K562 (cell line): ENCODE measurements at regions not wholly inside any gene's neighbourhood (a gene's known extent, or its start where the extent isn't known, plus 50 kb on each side); places are given as distances from the start of the nearest gene placed in this dataset.

ENCODE experiments used
- ATAC-seq: fragments of 200-7000 bp; cut with Tn5 transposase; 3 replicates; pipeline ENCODE4 v1.9.1; 2020; ENCODE audit warnings: moderate library complexity
- BruUV-seq: library from RNA; stranded (reverse); fragments of 400-500 nt; replicated peaks from 2 replicates; lab custom pipeline; 2021; lab: Mats Ljungman, UMichigan
- CTCF ChIA-PET: fragments of 300-600 bp; formaldehyde crosslinking; extraction: SDS; loops from one replicate; lab custom pipeline; 2021; ENCODE audit warnings: low intra/inter-chr PET ratio; lab: Yijun Ruan, JAX
- POLR2A ChIA-PET: fragments of 300-600, 350-650 bp; sonication (Branson Sonifier 250); formaldehyde crosslinking; extraction: SDS; loops from one replicate; lab custom pipeline; 2021; ENCODE audit warnings: antibody characterized with exemption, inconsistent platforms; lab: Yijun Ruan, JAX
- DNase-seq, 4 experiments: peaks; one replicate each; pipeline versions ENCODE4 v3.0.0 to v3.0.0-alpha.2; 2011 to 2018; ENCODE audit warnings: low spot score in 3 of 4, mixed read lengths in 3 of 4; ENCODE audit errors: extremely low read depth in 1 of 4
- FAIRE-seq: peaks from 2 replicates; lab custom pipeline; 2011; peaks lifted over from hg19 to GRCh38; lab: Jason Lieb, UNC
- H2AFZ ChIP-seq: 2 replicates; pipeline ENCODE4 v1.6.0; 2011; ENCODE audit warnings: low read depth, low read length, control low read depth, inconsistent platforms
- H3K27ac ChIP-seq: fragments of 200-600 bp; 3 replicates; pipeline ENCODE4 v1.8.0; 2011; ENCODE audit warnings: low read depth, mild to moderate bottlenecking, control low read depth, inconsistent platforms, low read length, moderate library complexity, mixed read lengths; ENCODE audit errors: extremely low read depth
- H3K27me3 ChIP-seq, 2 experiments: fragments of 300-600 bp in 1 of 2; 2 replicates in 1 of 2; 3 replicates in 1 of 2; pipeline versions ENCODE4 v1.6.0 to v1.8.0; 2011; ENCODE audit warnings: inconsistent platforms in 2 of 2, low read length in 2 of 2, mild to moderate bottlenecking in 1 of 2, mixed read lengths in 1 of 2, moderate library complexity in 1 of 2; ENCODE audit not compliant: control insufficient read depth in 2 of 2, insufficient read depth in 2 of 2
- H3K36me3 ChIP-seq: fragments of 300-600 bp; 3 replicates; pipeline ENCODE4 v1.8.0; 2011; ENCODE audit warnings: mild to moderate bottlenecking, low read length, inconsistent platforms; ENCODE audit not compliant: control insufficient read depth, insufficient read depth
- H3K4me1 ChIP-seq, 2 experiments: fragments of 200-600 bp in 1 of 2; replicated peaks in 1 of 2; 2 replicates in 1 of 2; 3 replicates in 1 of 2; pipeline versions ENCODE4 v1.5.1 to v1.8.0; 2011; ENCODE audit warnings: inconsistent platforms in 2 of 2, low read length in 2 of 2, mild to moderate bottlenecking in 1 of 2, mixed read lengths in 1 of 2, moderate library complexity in 1 of 2; ENCODE audit not compliant: control insufficient read depth in 2 of 2, insufficient read depth in 2 of 2
- H3K4me2 ChIP-seq: 2 replicates; pipeline ENCODE4 v1.6.1; 2011; ENCODE audit warnings: low read length, control low read depth, inconsistent platforms, mixed read lengths; ENCODE audit not compliant: insufficient read depth
- H3K4me3 ChIP-seq: fragments of 200-600 bp; sonication (generic), shearing (Covaris generic); 2 replicates; pipeline ENCODE4 v1.5.1; 2016; ENCODE audit warnings: control low read depth, inconsistent platforms
- H3K79me2 ChIP-seq: fragments of 200-600 bp; 3 replicates; pipeline ENCODE4 v1.8.0; 2011; ENCODE audit warnings: low read length, inconsistent platforms; ENCODE audit not compliant: control insufficient read depth, insufficient read depth
- H3K9ac ChIP-seq, 2 experiments: 2 replicates each; pipeline versions ENCODE4 v1.6.0 to v1.6.1; 2011; ENCODE audit warnings: low read depth in 2 of 2, low read length in 2 of 2, control low read depth in 1 of 2, inconsistent platforms in 1 of 2, mild to moderate bottlenecking in 1 of 2, mixed read lengths in 1 of 2; ENCODE audit not compliant: insufficient read depth in 1 of 2
- H3K9me1 ChIP-seq: one replicate; pipeline ENCODE4 v1.6.0; 2011; ENCODE audit warnings: inconsistent platforms, mild to moderate bottlenecking, low read length, moderate library complexity; ENCODE audit not compliant: control insufficient read depth, insufficient read depth
- H3K9me3 ChIP-seq: replicated peaks from 2 replicates; pipeline ENCODE4 v1.5.1; 2011; ENCODE audit warnings: low read depth, low read length, inconsistent platforms; ENCODE audit not compliant: control insufficient read depth, insufficient read depth
- H4K20me1 ChIP-seq: replicated peaks from 2 replicates; pipeline ENCODE4 v1.6.1; 2011; ENCODE audit warnings: low read length, inconsistent platforms, mixed read lengths; ENCODE audit not compliant: control insufficient read depth, insufficient read depth
- ARID1B ChIP-seq: fragments of 450-650 bp; IDR thresholded peaks from 2 replicates; pipeline ENCODE4 v1.6.1; 2016; ENCODE audit warnings: antibody characterized with exemption, mild to moderate bottlenecking, inconsistent platforms
- CBFB ChIP-seq: sonication (generic); formaldehyde crosslinking; IDR thresholded peaks from 2 replicates; pipeline ENCODE4 v1.4.0; 2020; ENCODE audit warnings: mild to moderate bottlenecking, missing genetic modification reagents
- CCAR2 ChIP-seq: fragments of 200-400 bp; formaldehyde crosslinking; IDR thresholded peaks from 2 replicates; pipeline ENCODE4 v1.6.1; 2017; ENCODE audit warnings: mild to moderate bottlenecking, low read depth, low read length
- E2F3 ChIP-seq: fragments of 250-450 bp; sonication (Bioruptor Pico); IDR thresholded peaks from 2 replicates; pipeline ENCODE4 v1.4.0; 2020; ENCODE audit warnings: mild to moderate bottlenecking
- FOXJ2 ChIP-seq: fragments of 200-800 bp; sonication (Bioruptor generic); IDR thresholded peaks from 2 replicates; pipeline ENCODE4 v1.6.1; 2016; ENCODE audit warnings: missing genetic modification characterization, missing compliant biosample characterization
- HIVEP1 ChIP-seq: fragments of 250-450 bp; sonication (Bioruptor Pico); IDR thresholded peaks from 2 replicates; pipeline ENCODE4 v1.4.0; 2020; ENCODE audit warnings: mild to moderate bottlenecking
- KLF10 ChIP-seq: fragments of 250-450 bp; sonication (Bioruptor Pico); IDR thresholded peaks from 2 replicates; pipeline ENCODE4 v1.6.1; 2021; ENCODE audit warnings: matching md5 sums
- MEF2D ChIP-seq: conservative IDR thresholded peaks from 2 replicates; pipeline ENCODE4 v1.6.1; 2016; ENCODE audit warnings: low read depth, missing genetic modification characterization, missing compliant biosample characterization
- MTA3 ChIP-seq: fragments of 450-650 bp; formaldehyde crosslinking; IDR thresholded peaks from 2 replicates; pipeline ENCODE4 v1.6.1; 2017; ENCODE audit warnings: mild to moderate bottlenecking, borderline replicate concordance
- PHF21A ChIP-seq: fragments of 450-650 bp; IDR thresholded peaks from 2 replicates; pipeline ENCODE4 v1.6.1; 2017; ENCODE audit warnings: low read depth, borderline replicate concordance
- PPARD ChIP-seq: fragments of 250-450 bp; sonication (Bioruptor Pico); IDR thresholded peaks from 2 replicates; pipeline ENCODE4 v1.8.0; 2022; ENCODE audit warnings: inconsistent platforms, mild to moderate bottlenecking, moderate library complexity
- RBBP5 ChIP-seq: fragments of 200-600 bp; sonication (generic); IDR thresholded peaks from 2 replicates; pipeline ENCODE4 v1.6.1; 2012; ENCODE audit warnings: borderline replicate concordance, mild to moderate bottlenecking, low read length, control low read depth, inconsistent platforms; ENCODE audit not compliant: insufficient read depth, poor library complexity, severe bottlenecking
- SMAD4 ChIP-seq: fragments of 250-450 bp; sonication (Bioruptor Pico); conservative IDR thresholded peaks from 2 replicates; pipeline ENCODE4 v1.8.0; 2021; ENCODE audit warnings: inconsistent platforms, mild to moderate bottlenecking, moderate library complexity
- TCFL5 ChIP-seq: fragments of 250-450 bp; sonication (Bioruptor Pico); conservative IDR thresholded peaks from 2 replicates; pipeline ENCODE4 v1.6.1; 2021; ENCODE audit warnings: mild to moderate bottlenecking, moderate library complexity, matching md5 sums
- ZBED1 ChIP-seq: IDR thresholded peaks from 2 replicates; pipeline ENCODE4 v1.6.1; 2014
- ZBTB5 ChIP-seq: fragments of 450-650 bp; IDR thresholded peaks from 2 replicates; pipeline ENCODE4 v1.6.1; 2017; ENCODE audit warnings: antibody characterized with exemption
- ZNF146 ChIP-seq: IDR thresholded peaks from one replicate; pipeline ENCODE4 v1.6.1; 2018; ENCODE audit warnings: missing compliant biosample characterization; ENCODE audit not compliant: unreplicated experiment
- WGBS: fragments of 100-300 bp; shearing (Covaris generic); methylation state at CpG from one replicate; pipeline ENCODE4 v1.1.6; 2016; ENCODE audit warnings: low coverage, mixed read lengths; ENCODE audit not compliant: insufficient coverage; ENCODE audit errors: missing lambda C conversion rate; 5-methylcytosine and 5-hydroxymethylcytosine counted together
- in situ Hi-C: fragments of 300-500 bp; cut with MboI; formaldehyde crosslinking; loops from 4 replicates; pipeline ENCODE4 v1.15.0; 2018; ENCODE audit warnings: inconsistent platforms, mixed read lengths
- intact Hi-C: fragments of 100-400 bp; cut with micrococcal nuclease; formaldehyde crosslinking; loops from 2 replicates; pipeline ENCODE4 v1.14.2; 2022
- TF ChIP-seq, protein P1 (sequence below), 2 experiments: IDR thresholded peaks in 1 of 2; conservative IDR thresholded peaks in 1 of 2; 2 replicates each; pipeline ENCODE4 v1.6.1; 2016; ENCODE audit warnings: low read depth in 2 of 2, mild to moderate bottlenecking in 1 of 2, missing compliant biosample characterization in 1 of 2, missing genetic modification characterization in 1 of 2, moderate library complexity in 1 of 2

DNA sequence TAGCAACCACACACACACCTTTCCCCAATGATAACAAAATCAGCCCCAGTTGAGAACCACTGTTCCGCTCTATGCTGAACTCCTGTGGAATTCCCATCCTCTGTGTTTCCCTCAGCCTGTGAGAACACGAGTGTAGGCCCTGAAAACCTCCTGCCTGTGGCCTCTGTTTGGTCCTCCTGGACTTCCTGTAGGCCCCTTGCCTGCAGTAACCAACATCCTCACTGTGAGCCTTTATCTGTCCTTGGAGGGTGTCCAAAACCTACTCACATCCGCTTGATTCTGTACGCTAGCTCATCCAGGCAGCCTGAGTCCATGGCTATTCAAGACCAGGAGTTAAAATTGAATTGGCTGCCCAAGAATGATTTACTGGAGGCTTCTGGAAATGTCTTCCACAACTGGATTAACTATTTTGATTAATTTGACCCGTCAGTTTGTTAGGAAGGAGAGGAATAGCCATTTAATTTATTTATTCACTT lies 149.8 kb downstream of the AKR1D1 start:
- H3K79me2 ChIP-seq = no peaks in the 10 kb centered on the region
- H2AFZ ChIP-seq = peak overlapping the region; percentile 76
- in situ Hi-C loops (no loop called here), intact Hi-C loops (no loop called here)
- H3K9ac ChIP-seq = no peak overlapping the region
- H3K4me3 ChIP-seq = no peak overlapping the region
- H3K27me3 ChIP-seq = peaks cover 3 to 4% of the 10 kb centered on the region in 2 experiments; a peak in 2 of 5 replicates
- no peak overlapping the region for H3K4me2 ChIP-seq
- 12% methylated on average over 5 of the region's 5 CpGs for WGBS
- 0 out of 3 replicates have a peak overlapping the region, but pooled peaks have one; percentile 29 for H3K27ac ChIP-seq
- peak; percentile 80 for FAIRE-seq
- POLR2A ChIA-PET = no interaction called here
- DNase-seq = peak in 2 of 4 experiments; percentile 51 to 74
- no peaks in the 10 kb centered on the region for H3K36me3 ChIP-seq
- no peaks in the 10 kb centered on the region for H3K9me1 ChIP-seq
- peak; percentile 91 for ATAC-seq
- H3K4me1 ChIP-seq = peaks cover 0 to 7% of the 10 kb centered on the region in 2 experiments; a peak in 4 of 5 replicates
- CTCF ChIA-PET = no interaction called here
- BruUV-seq = no TSS peak
- peaks cover 9% of the 10 kb centered on the region for H3K9me3 ChIP-seq
- no peaks in the 10 kb centered on the region for H4K20me1 ChIP-seq
- TF ChIP-seq PPARD (CRISPR knock-in tag) = no peak
- TF ChIP-seq HIVEP1 (CRISPR knock-in tag) = no peak
- TF ChIP-seq CBFB = no peak
- no peak for TF ChIP-seq MEF2D (tag)
- TF ChIP-seq ARID1B = peak; percentile 55; the same call in 1 of the 2 replicates
- peak; percentile 88 for TF ChIP-seq ZBTB5
- no peak for TF ChIP-seq E2F3 (CRISPR knock-in tag)
- TF ChIP-seq KLF10 = no peak
- TF ChIP-seq CCAR2 = no peak
- no peak for TF ChIP-seq TCFL5 (CRISPR knock-in tag)
- peak; percentile 55; the same call in 1 of the 2 replicates for TF ChIP-seq SMAD4 (CRISPR knock-in tag)
- TF ChIP-seq MTA3 = no peak
- no peak for TF ChIP-seq PHF21A
- no peak for TF ChIP-seq RBBP5
- no peak for TF ChIP-seq ZNF146 (CRISPR knock-in tag)
- TF ChIP-seq, protein P1, sequence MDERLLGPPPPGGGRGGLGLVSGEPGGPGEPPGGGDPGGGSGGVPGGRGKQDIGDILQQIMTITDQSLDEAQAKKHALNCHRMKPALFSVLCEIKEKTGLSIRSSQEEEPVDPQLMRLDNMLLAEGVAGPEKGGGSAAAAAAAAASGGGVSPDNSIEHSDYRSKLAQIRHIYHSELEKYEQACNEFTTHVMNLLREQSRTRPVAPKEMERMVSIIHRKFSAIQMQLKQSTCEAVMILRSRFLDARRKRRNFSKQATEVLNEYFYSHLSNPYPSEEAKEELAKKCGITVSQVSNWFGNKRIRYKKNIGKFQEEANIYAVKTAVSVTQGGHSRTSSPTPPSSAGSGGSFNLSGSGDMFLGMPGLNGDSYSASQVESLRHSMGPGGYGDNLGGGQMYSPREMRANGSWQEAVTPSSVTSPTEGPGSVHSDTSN (CRISPR knock-in tag; IDR thresholded peaks at IDR 0.05; ENCODE audit: low read depth) = no peak
- TF ChIP-seq, protein P1 (tag; conservative IDR thresholded peaks at IDR 0.05; ENCODE audit: low read depth) = peak; percentile 52; the same call in 1 of the 2 replicates
- TF ChIP-seq ZBED1 = no peak
- no peak for TF ChIP-seq FOXJ2
